Esophagus squamous epithelium (tissue), 4 donors: ENCODE measurements at regions not wholly inside any gene's neighbourhood (a gene's known extent, or its start where the extent isn't known, plus 50 kb on each side); places are given as distances from the start of the nearest gene placed in this dataset.

Source experiments
- POLR2A ChIP-seq, 4 donors: fragments of 450-650 bp; IDR thresholded peaks; one replicate each; pipeline ENCODE4 v1.6.1; 2017; ENCODE audit warnings: antibody characterized with exemption in 4 of 4, mild to moderate bottlenecking in 4 of 4, moderate library complexity in 3 of 4
- TF ChIP-seq, protein P1 (sequence below), 6 experiments: fragments of 450-650 bp in 4 of 6; fragments of 200-600 bp in 2 of 6; sonication (generic) in 2 of 6; IDR thresholded peaks; one replicate each; pipeline ENCODE4 v1.5.1; 2016 to 2019; ENCODE audit warnings: antibody characterized with exemption in 6 of 6, mild to moderate bottlenecking in 4 of 6, moderate library complexity in 4 of 6

DNA sequence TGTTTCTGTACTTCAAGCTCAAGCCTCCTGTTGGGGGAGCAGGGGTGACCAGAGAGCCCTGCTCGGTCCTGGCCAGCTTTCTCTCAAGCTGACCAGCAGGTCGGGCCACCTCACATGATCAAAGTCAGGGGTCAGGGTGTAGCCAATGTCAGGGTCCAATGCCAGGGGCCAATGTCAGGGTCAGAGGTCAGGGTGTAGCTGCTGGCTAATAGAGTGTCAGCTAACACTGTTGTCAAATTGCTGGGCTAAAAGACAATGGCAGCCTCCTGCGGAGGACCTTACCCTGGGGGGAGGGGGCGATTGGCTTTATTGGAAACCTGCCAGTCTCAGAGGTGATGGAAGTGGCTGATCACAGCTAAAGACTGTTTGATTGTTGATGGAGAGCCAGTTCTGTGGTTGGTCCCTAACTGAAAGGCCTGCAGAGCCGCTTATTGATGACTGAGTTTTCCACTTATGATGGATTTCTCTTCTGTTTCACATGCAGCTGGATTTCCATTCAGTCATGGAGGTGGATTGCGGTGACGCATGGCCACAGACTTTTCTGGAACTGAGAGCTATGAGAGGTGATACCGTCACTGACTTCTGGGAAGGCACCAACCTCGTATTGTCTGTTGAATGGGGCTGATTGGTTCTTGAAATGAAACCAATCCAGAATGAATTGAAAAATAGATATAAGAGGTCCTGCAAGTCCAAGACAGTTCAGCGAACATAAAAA is 97.4 kb upstream of the ZFHX3 start:
- no peak for TF ChIP-seq POLR2A (IDR thresholded peaks at IDR 0.05)
- TF ChIP-seq, protein P1, sequence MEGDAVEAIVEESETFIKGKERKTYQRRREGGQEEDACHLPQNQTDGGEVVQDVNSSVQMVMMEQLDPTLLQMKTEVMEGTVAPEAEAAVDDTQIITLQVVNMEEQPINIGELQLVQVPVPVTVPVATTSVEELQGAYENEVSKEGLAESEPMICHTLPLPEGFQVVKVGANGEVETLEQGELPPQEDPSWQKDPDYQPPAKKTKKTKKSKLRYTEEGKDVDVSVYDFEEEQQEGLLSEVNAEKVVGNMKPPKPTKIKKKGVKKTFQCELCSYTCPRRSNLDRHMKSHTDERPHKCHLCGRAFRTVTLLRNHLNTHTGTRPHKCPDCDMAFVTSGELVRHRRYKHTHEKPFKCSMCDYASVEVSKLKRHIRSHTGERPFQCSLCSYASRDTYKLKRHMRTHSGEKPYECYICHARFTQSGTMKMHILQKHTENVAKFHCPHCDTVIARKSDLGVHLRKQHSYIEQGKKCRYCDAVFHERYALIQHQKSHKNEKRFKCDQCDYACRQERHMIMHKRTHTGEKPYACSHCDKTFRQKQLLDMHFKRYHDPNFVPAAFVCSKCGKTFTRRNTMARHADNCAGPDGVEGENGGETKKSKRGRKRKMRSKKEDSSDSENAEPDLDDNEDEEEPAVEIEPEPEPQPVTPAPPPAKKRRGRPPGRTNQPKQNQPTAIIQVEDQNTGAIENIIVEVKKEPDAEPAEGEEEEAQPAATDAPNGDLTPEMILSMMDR (IDR thresholded peaks at IDR 0.05) = no peak
